H1 (cell line): ENCODE measurements at regions not wholly inside any gene's neighbourhood (a gene's known extent, or its start where the extent isn't known, plus 50 kb on each side); places are given as distances from the start of the nearest gene placed in this dataset.

Source experiments
- CREB1 ChIP-seq: IDR thresholded peaks from 2 replicates; pipeline ENCODE4 v1.6.1; 2012; ENCODE audit warnings: inconsistent platforms
- CTCF ChIP-seq, 3 experiments: IDR thresholded peaks; 1 replicate in 2 of 3; 2 replicates in 1 of 3; pipeline versions ENCODE4 v1.5.1 to v1.6.1; 2011; ENCODE audit warnings: low read length in 3 of 3, mild to moderate bottlenecking in 3 of 3, inconsistent platforms in 2 of 3, low read depth in 1 of 3, moderate library complexity in 1 of 3; ENCODE audit not compliant: insufficient read depth in 1 of 3; ENCODE audit errors: control extremely low read depth in 1 of 3
- POLR2A ChIP-seq, 2 experiments: IDR thresholded peaks; 1 replicate in 1 of 2; 2 replicates in 1 of 2; pipeline ENCODE4 v1.6.1; 2011; ENCODE audit warnings: low read depth in 2 of 2, low read length in 2 of 2, mild to moderate bottlenecking in 2 of 2; ENCODE audit errors: control extremely low read depth in 1 of 2

- TF ChIP-seq CTCF (IDR thresholded peaks at IDR 0.05; ENCODE audit: control extremely low read depth in 1 of 3, insufficient read depth in 1 of 3, low read depth in 1 of 3, low read length in 3 of 3) (no peak), POLR2A (IDR thresholded peaks at IDR 0.05; ENCODE audit: control extremely low read depth in 1 of 2, low read depth in 2 of 2, low read length in 2 of 2) (no peak), CREB1 (no peak)
Observed at GRCh38 chr11:121749691-121750090, 296.9 kb upstream of the SORL1-AS1 start.
